Stimulated activated effector memory CD8-positive, alpha-beta T cell treated with anti-CD3 and anti-CD28 coated beads, Interleukin-12 subunit alpha, Interleukin-12 subunit beta, amount 100 ng/mL, for 72 hours (primary cell): ENCODE measurements at regions not wholly inside any gene's neighbourhood (a gene's known extent, or its start where the extent isn't known, plus 50 kb on each side); places are given as distances from the start of the nearest gene placed in this dataset.
A peak's percentile ranks its signal among the peaks of the same experiment; 100 is the strongest.

Source experiments
- ATAC-seq: fragments of 150-1000 bp; cut with Tn5 transposase; 2 replicates; pipeline ENCODE4 v1.10.0; 2021
- DNase-seq, 2 donors: peaks; one replicate each; pipeline ENCODE4 v3.0.0; 2021 to 2022; ENCODE audit warnings: low spot score in 2 of 2
- H3K27ac Mint-ChIP-seq: one replicate; pipeline ENCODE4 v1.8.0; 2022; ENCODE audit warnings: mild to moderate bottlenecking, mixed read lengths
- H3K36me3 Mint-ChIP-seq: one replicate; pipeline ENCODE4 v1.8.0; 2022; ENCODE audit warnings: mild to moderate bottlenecking, mixed read lengths
- H3K4me1 Mint-ChIP-seq: one replicate; pipeline ENCODE4 v1.8.0; 2022; ENCODE audit warnings: mixed read lengths
- H3K4me3 Mint-ChIP-seq: one replicate; pipeline ENCODE4 v1.8.0; 2022; ENCODE audit warnings: mild to moderate bottlenecking, mixed read lengths
- H3K9me3 Mint-ChIP-seq: one replicate; pipeline ENCODE4 v1.8.0; 2022; ENCODE audit warnings: mixed read lengths

GRCh38 chr11:134581121-134581626 lies 169.1 kb upstream of the B3GAT1 start:
- Mint-ChIP-seq H3K4me1 (peaks cover 20% of the 10 kb centered on the region), H3K27ac (no peak overlapping the region), H3K4me3 (no peak overlapping the region), H3K9me3 (no peaks in the 10 kb centered on the region), H3K36me3 (no peaks in the 10 kb centered on the region)
- DNase-seq (peak in 1 of 2 donors; percentile 18), ATAC-seq (no peak)

- DNase-seq (peak in 1 of 2 donors; percentile 36), ATAC-seq (no peak)
- Mint-ChIP-seq H3K4me1 (peaks cover 20% of the 10 kb centered on the region), H3K4me3 (no peak overlapping the region), H3K27ac (no peak overlapping the region), H3K36me3 (no peaks in the 10 kb centered on the region), H3K9me3 (no peaks in the 10 kb centered on the region)
These were observed 168.6 kb upstream of the B3GAT1 start for GRCh38 chr11:134580610-134580975.

- ATAC-seq (no peak), DNase-seq (peak in 1 of 2 donors; percentile 10)
- Mint-ChIP-seq H3K9me3 (no peaks in the 10 kb centered on the region), H3K4me3 (no peak overlapping the region), H3K4me1 (peaks cover 20% of the 10 kb centered on the region), H3K36me3 (no peaks in the 10 kb centered on the region), H3K27ac (no peak overlapping the region)
These were observed 167.9 kb upstream of the B3GAT1 start for GRCh38 chr11:134579724-134580609.

- H3K9me3 Mint-ChIP-seq = no peaks in the 10 kb centered on the region
- H3K4me3 Mint-ChIP-seq = no peak overlapping the region
- ATAC-seq (no peak), DNase-seq (peak in 1 of 2 donors; percentile 42)
- peaks cover 17% of the 10 kb centered on the region for H3K4me1 Mint-ChIP-seq
- no peaks in the 10 kb centered on the region for H3K36me3 Mint-ChIP-seq
- no peak overlapping the region for H3K27ac Mint-ChIP-seq
These were observed 167.0 kb upstream of the B3GAT1 start for GRCh38 chr11:134578807-134579723.

- Mint-ChIP-seq H3K9me3 (no peaks in the 10 kb centered on the region), H3K36me3 (no peaks in the 10 kb centered on the region), H3K4me1 (peaks cover 5% of the 10 kb centered on the region), H3K27ac (no peak overlapping the region), H3K4me3 (no peak overlapping the region)
- peak in 1 of 2 donors; percentile 17 for DNase-seq
- ATAC-seq = no peak
These were observed 165.8 kb upstream of the B3GAT1 start for GRCh38 chr11:134577751-134578395.

- ATAC-seq (no peak), DNase-seq (peak in 1 of 2 donors; percentile 40)
These were observed 164.7 kb upstream of the B3GAT1 start for GRCh38 chr11:134576721-134577171.

GRCh38 chr11:134576286-134576685 lies 164.2 kb upstream of the B3GAT1 start:
- ATAC-seq (no peak), DNase-seq (peak in 1 of 2 donors; percentile 15)
- no peaks in the 10 kb centered on the region for H3K36me3 Mint-ChIP-seq
- H3K27ac Mint-ChIP-seq = no peak overlapping the region
- no peak overlapping the region for H3K4me3 Mint-ChIP-seq
- no peaks in the 10 kb centered on the region for H3K9me3 Mint-ChIP-seq
- H3K4me1 Mint-ChIP-seq = no peaks in the 10 kb centered on the region

More at GRCh38 chr11:134576721-134577171, 164.7 kb upstream of the B3GAT1 start:
- Mint-ChIP-seq H3K27ac (no peak overlapping the region), H3K9me3 (no peaks in the 10 kb centered on the region), H3K36me3 (no peaks in the 10 kb centered on the region), H3K4me1 (no peaks in the 10 kb centered on the region), H3K4me3 (no peak overlapping the region)

GRCh38 chr11:134575504-134576230 lies 163.6 kb upstream of the B3GAT1 start:
- DNase-seq (peak in 1 of 2 donors; percentile 33), ATAC-seq (no peak)
- Mint-ChIP-seq H3K9me3 (no peaks in the 10 kb centered on the region), H3K4me3 (no peak overlapping the region), H3K4me1 (no peaks in the 10 kb centered on the region), H3K27ac (no peak overlapping the region), H3K36me3 (no peaks in the 10 kb centered on the region)

GRCh38 chr11:134574947-134575346 lies 162.9 kb upstream of the B3GAT1 start:
- no peak for ATAC-seq
- no peaks in the 10 kb centered on the region for H3K4me1 Mint-ChIP-seq
- DNase-seq = peak in 1 of 2 donors; percentile 17

GRCh38 chr11:134574425-134574824 lies 162.4 kb upstream of the B3GAT1 start:
- Mint-ChIP-seq H3K4me1 (no peaks in the 10 kb centered on the region), H3K36me3 (no peaks in the 10 kb centered on the region), H3K9me3 (no peaks in the 10 kb centered on the region), H3K27ac (no peak overlapping the region), H3K4me3 (no peak overlapping the region)
- no peak for ATAC-seq
- no peak for DNase-seq

More at GRCh38 chr11:134574947-134575346, 162.9 kb upstream of the B3GAT1 start:
- H3K36me3 Mint-ChIP-seq = no peaks in the 10 kb centered on the region
- no peak overlapping the region for H3K4me3 Mint-ChIP-seq
- no peak overlapping the region for H3K27ac Mint-ChIP-seq
- no peaks in the 10 kb centered on the region for H3K9me3 Mint-ChIP-seq

- DNase-seq = peak in 1 of 2 donors; percentile 28
- Mint-ChIP-seq H3K9me3 (no peaks in the 10 kb centered on the region), H3K4me1 (no peaks in the 10 kb centered on the region), H3K4me3 (no peak overlapping the region), H3K27ac (no peak overlapping the region), H3K36me3 (no peaks in the 10 kb centered on the region)
- no peak for ATAC-seq
These were observed 161.8 kb upstream of the B3GAT1 start for GRCh38 chr11:134573857-134574256.

- Mint-ChIP-seq H3K27ac (no peak overlapping the region), H3K4me1 (no peaks in the 10 kb centered on the region), H3K9me3 (no peaks in the 10 kb centered on the region), H3K4me3 (no peak overlapping the region), H3K36me3 (no peaks in the 10 kb centered on the region)
- DNase-seq = peak in 1 of 2 donors; percentile 13
- peak; percentile 24 for ATAC-seq
These were observed 161.0 kb upstream of the B3GAT1 start for GRCh38 chr11:134572741-134573675.

- H3K9me3 Mint-ChIP-seq = no peaks in the 10 kb centered on the region
- no peak overlapping the region for H3K4me3 Mint-ChIP-seq
- ATAC-seq (no peak), DNase-seq (peak in 1 of 2 donors; percentile 30)
- H3K36me3 Mint-ChIP-seq = no peaks in the 10 kb centered on the region
- H3K4me1 Mint-ChIP-seq = no peaks in the 10 kb centered on the region
- no peak overlapping the region for H3K27ac Mint-ChIP-seq
These were observed 159.3 kb upstream of the B3GAT1 start for GRCh38 chr11:134571301-134571700.
